Activated T-helper 1 cell treated with anti-CD3 and anti-CD28 coated beads, Interleukin-2, amount 50 U/mL, for 16 hours (primary cell): ENCODE measurements at regions not wholly inside any gene's neighbourhood (a gene's known extent, or its start where the extent isn't known, plus 50 kb on each side); places are given as distances from the start of the nearest gene placed in this dataset.

Source experiments
- DNase-seq, 2 donors: peaks; one replicate each; pipeline ENCODE4 v3.0.0-alpha.2; 2020; ENCODE audit warnings: low read depth in 1 of 2, low spot score in 1 of 2

GRCh38 chr17:72297326-72298115 is 176.7 kb downstream of the SOX9 start:
- DNase-seq, result no peak

- DNase-seq, result no peak
Observed at GRCh38 chr17:72299100-72299499, 178.3 kb downstream of the SOX9 start.

GRCh38 chr17:72299592-72299991 is 178.8 kb downstream of the SOX9 start:
- no peak for DNase-seq

- no peak for DNase-seq
Observed at GRCh38 chr17:72301887-72302286, 181.1 kb downstream of the SOX9 start.

GRCh38 chr17:72302735-72303134 is 181.9 kb downstream of the SOX9 start:
- no peak for DNase-seq

GRCh38 chr17:72303787-72304733 is 183.2 kb downstream of the SOX9 start:
- no peak for DNase-seq

GRCh38 chr17:72304859-72305258 is 184.0 kb downstream of the SOX9 start:
- no peak for DNase-seq

- no peak for DNase-seq
Observed at GRCh38 chr17:72305472-72305871, 184.7 kb downstream of the SOX9 start.

GRCh38 chr17:72306037-72306436 is 185.2 kb downstream of the SOX9 start:
- no peak for DNase-seq

- no peak for DNase-seq
Observed at GRCh38 chr17:72307836-72308235, 187.0 kb downstream of the SOX9 start.

GRCh38 chr17:72308744-72309385 is 188.0 kb downstream of the SOX9 start:
- DNase-seq, result no peak

GRCh38 chr17:72311004-72311403 is 190.2 kb downstream of the SOX9 start:
- no peak for DNase-seq

GRCh38 chr17:72315122-72315913 is 194.5 kb downstream of the SOX9 start:
- DNase-seq, result no peak

GRCh38 chr17:72318131-72318530 is 197.3 kb downstream of the SOX9 start:
- no peak for DNase-seq

GRCh38 chr17:72321896-72322295 is 201.1 kb downstream of the SOX9 start:
- no peak for DNase-seq

- no peak for DNase-seq
Observed at GRCh38 chr17:72332367-72332766, 211.5 kb downstream of the SOX9 start.

- DNase-seq, result no peak
Observed at GRCh38 chr17:72333570-72333969, 212.8 kb downstream of the SOX9 start.

- no peak for DNase-seq
Observed at GRCh38 chr17:72334205-72334604, 213.4 kb downstream of the SOX9 start.

- DNase-seq, result no peak
Observed at GRCh38 chr17:72336026-72336803, 215.4 kb downstream of the SOX9 start.

GRCh38 chr17:72336804-72337070 is 215.9 kb downstream of the SOX9 start:
- no peak for DNase-seq
